ENCODE measurements at regions not wholly inside any gene's neighbourhood (a gene's known extent, or its start where the extent isn't known, plus 50 kb on each side); places are given as distances from the start of the nearest gene placed in this dataset.

DNA sequence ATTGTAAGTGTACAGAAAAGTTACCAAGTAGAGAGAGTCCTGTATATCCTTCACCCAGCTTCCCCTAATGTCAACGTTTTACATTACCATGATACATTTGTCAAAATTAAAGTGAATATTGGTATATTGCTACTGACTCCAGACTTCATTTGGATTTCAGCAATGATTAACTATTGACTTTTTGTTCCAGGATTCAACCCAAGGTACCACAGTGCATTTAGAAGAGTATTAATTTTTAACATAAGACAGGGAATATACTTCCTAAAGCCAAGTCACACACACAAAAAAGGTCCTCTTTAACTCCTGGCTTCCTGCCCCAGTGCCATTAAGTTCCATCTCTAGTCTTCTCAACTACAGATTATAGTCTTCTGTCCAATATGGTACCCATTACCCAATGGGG, 75.5 kb upstream of the RBM19 start:
- ATAC-seq = no peak
- Histone ChIP-seq H3K4me2 (ENCODE audit: insufficient read depth, low read length) (no peak overlapping the region), H3K9ac (ENCODE audit: insufficient read depth in 1 of 2, low read depth in 2 of 2, low read length in 2 of 2) (no peak overlapping the region), H3K36me3 (ENCODE audit: control insufficient read depth, insufficient read depth, low read length) (no peaks in the 10 kb centered on the region), H3K27me3 (ENCODE audit: control insufficient read depth in 2 of 2, insufficient read depth in 2 of 2, low read length in 2 of 2) (peaks cover 0 to 16% of the 10 kb centered on the region in 2 experiments; a peak in 1 of 5 replicates), H3K79me2 (ENCODE audit: control insufficient read depth, insufficient read depth, low read length) (no peaks in the 10 kb centered on the region), H3K27ac (ENCODE audit: extremely low read depth, low read depth, low read length) (no peak overlapping the region), H3K4me1 (replicated peaks in 1 of 2; ENCODE audit: control insufficient read depth in 2 of 2, insufficient read depth in 2 of 2, low read length in 2 of 2) (no peaks in the 10 kb centered on the region), H4K20me1 (replicated peaks; ENCODE audit: control insufficient read depth, insufficient read depth, low read length) (no peaks in the 10 kb centered on the region), H3K9me3 (replicated peaks; ENCODE audit: control insufficient read depth, insufficient read depth, low read depth, low read length) (no peaks in the 10 kb centered on the region), H2AFZ (ENCODE audit: low read depth, low read length) (no peak overlapping the region), H3K4me3 (no peak overlapping the region), H3K9me1 (ENCODE audit: control insufficient read depth, insufficient read depth, low read length) (no peaks in the 10 kb centered on the region)
- TF ChIP-seq ZNF41 (CRISPR knock-in tag; conservative IDR thresholded peaks at IDR 0.05) = no peak
- no peak for TF ChIP-seq HEY1 (CRISPR knock-in tag; IDR thresholded peaks at IDR 0.05; ENCODE audit: borderline replicate concordance)
- TF ChIP-seq TSC22D4 (tag; IDR thresholded peaks at IDR 0.05) = no peak
- no peak for TF ChIP-seq STAT5B (CRISPR knock-in tag; IDR thresholded peaks at IDR 0.05)
- no peak for TF ChIP-seq ARID1B (IDR thresholded peaks at IDR 0.05)
- no peak for TF ChIP-seq SNRNP70 (optimal IDR thresholded peaks at IDR 0.05; ENCODE audit: low read depth, low read length)
- TF ChIP-seq ADNP (tag; IDR thresholded peaks at IDR 0.05) = no peak
- TF ChIP-seq ZNF717 (CRISPR knock-in tag; IDR thresholded peaks at IDR 0.05) = no peak
- TF ChIP-seq ZNF311 (CRISPR knock-in tag; IDR thresholded peaks at IDR 0.05) = no peak
- TF ChIP-seq SMARCA5 (IDR thresholded peaks at IDR 0.05) = no peak
- no peak for TF ChIP-seq RBBP5 (IDR thresholded peaks at IDR 0.05; ENCODE audit: borderline replicate concordance, insufficient read depth, low read length, poor library complexity, severe bottlenecking)
- TF ChIP-seq ZBTB8A (IDR thresholded peaks at IDR 0.05; ENCODE audit: partially characterized antibody) = no peak
- TF ChIP-seq, protein P1, sequence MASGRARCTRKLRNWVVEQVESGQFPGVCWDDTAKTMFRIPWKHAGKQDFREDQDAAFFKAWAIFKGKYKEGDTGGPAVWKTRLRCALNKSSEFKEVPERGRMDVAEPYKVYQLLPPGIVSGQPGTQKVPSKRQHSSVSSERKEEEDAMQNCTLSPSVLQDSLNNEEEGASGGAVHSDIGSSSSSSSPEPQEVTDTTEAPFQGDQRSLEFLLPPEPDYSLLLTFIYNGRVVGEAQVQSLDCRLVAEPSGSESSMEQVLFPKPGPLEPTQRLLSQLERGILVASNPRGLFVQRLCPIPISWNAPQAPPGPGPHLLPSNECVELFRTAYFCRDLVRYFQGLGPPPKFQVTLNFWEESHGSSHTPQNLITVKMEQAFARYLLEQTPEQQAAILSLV (tag; IDR thresholded peaks at IDR 0.05) = no peak
- no peak for TF ChIP-seq ZNF282 (CRISPR knock-in tag; IDR thresholded peaks at IDR 0.05)
- CTCF ChIA-PET (ENCODE audit: low intra/inter-chr PET ratio) = no interaction called here
- in situ Hi-C loops (cut with MboI) (no loop called here), intact Hi-C loops (cut with micrococcal nuclease) (no loop called here)
- 0% methylated on average over 1 of the region's 1 CpG for WGBS (ENCODE audit: insufficient coverage, low coverage, missing lambda C conversion rate)
- FAIRE-seq = no peak
- POLR2A ChIA-PET = no interaction called here
- no peak for DNase-seq (ENCODE audit: extremely low read depth in 1 of 4, low spot score in 3 of 4)
- BruUV-seq (replicated peaks) = no TSS peak
